ENCODE measurements at regions not wholly inside any gene's neighbourhood (a gene's known extent, or its start where the extent isn't known, plus 50 kb on each side); places are given as distances from the start of the nearest gene placed in this dataset.

DNA sequence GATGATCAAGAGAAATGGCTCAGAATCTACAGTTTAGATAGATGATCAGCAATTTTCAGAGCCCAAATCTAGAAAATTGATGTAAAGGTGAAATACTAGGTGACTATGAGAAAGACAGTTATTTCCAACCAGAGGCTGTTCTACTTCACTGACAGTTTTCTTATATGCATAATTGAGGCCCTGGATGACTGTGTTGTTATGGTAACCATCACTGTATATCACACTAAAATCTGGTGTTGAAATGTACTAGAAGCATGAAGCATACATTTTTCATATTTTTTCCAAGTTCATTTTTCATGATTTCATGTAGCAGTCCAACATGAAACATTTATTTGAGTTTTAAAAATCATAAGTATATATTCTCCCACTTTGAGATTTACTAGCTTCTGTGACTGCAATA is 87.4 kb downstream of the ATXN3L start:
- TF ChIP-seq, protein P1, sequence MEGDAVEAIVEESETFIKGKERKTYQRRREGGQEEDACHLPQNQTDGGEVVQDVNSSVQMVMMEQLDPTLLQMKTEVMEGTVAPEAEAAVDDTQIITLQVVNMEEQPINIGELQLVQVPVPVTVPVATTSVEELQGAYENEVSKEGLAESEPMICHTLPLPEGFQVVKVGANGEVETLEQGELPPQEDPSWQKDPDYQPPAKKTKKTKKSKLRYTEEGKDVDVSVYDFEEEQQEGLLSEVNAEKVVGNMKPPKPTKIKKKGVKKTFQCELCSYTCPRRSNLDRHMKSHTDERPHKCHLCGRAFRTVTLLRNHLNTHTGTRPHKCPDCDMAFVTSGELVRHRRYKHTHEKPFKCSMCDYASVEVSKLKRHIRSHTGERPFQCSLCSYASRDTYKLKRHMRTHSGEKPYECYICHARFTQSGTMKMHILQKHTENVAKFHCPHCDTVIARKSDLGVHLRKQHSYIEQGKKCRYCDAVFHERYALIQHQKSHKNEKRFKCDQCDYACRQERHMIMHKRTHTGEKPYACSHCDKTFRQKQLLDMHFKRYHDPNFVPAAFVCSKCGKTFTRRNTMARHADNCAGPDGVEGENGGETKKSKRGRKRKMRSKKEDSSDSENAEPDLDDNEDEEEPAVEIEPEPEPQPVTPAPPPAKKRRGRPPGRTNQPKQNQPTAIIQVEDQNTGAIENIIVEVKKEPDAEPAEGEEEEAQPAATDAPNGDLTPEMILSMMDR (IDR thresholded peaks at IDR 0.05; ENCODE audit: extremely low read depth, insufficient read depth, missing control alignments), result no peak
- in situ Hi-C loops (cut with MboI; ENCODE audit: low pct_unique_long_range_greater_than_20kb, low sequenced_read_pairs, unreplicated experiment), result no loop called here
- no peak for DNase-seq (ENCODE audit: low spot score)

DNA sequence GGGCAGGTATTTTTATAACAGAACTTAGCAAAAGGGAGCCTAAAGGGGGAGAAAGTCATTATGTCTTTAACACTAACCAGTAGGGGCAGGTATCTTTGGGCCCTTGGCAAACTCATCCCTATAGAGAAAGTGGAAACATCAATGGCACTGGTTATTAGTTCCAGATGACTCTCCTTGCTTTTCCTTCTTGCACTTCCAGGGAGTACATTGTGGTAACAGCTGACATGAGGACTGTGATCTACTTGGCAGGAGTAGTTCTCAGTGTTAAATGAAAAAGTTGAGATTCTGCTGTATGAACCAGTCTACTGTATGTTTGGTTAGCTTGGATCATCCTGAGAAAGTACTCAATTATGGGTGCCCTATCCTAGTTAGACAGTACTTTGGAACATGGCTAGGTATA is 93.6 kb downstream of the ATXN3L start:
- TF ChIP-seq, protein P1 (IDR thresholded peaks at IDR 0.05; ENCODE audit: extremely low read depth, insufficient read depth, missing control alignments), result no peak
- in situ Hi-C loops (cut with MboI; ENCODE audit: low pct_unique_long_range_greater_than_20kb, low sequenced_read_pairs, unreplicated experiment), result no loop called here
- DNase-seq (ENCODE audit: low spot score), result no peak

DNA sequence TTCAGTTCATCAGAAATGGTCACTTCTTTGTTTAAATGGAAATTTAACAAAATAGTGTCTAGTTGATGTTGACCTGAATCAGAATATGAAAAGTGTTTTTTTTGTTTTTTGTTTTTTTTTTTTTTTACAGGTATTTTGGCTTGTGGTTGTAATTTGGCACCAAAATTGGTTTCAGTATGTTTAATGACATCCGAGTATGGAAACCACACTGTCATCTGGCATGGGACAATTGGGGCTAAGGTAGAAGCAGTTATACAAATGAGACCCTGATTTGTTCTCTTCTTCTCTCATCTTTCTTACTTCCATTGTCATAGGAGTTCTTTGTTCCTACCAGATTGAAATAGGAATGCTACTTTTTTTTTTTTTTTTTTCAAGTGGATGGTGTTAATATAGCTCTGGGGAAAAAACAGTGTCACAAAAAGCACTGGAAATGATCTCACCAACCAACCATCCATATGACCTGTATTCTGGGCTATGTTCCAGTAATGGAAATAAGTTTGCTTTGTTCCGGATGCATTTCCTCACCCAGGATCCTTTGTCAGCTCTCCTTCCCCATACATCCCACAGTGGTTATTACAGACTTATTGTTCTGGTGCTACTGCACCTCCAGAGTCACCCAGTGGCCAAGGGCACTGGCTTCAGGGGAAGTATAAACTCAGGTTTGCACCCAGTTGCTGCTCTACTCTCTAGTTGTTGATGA is 95.8 kb downstream of the ATXN3L start:
- TF ChIP-seq, protein P1 (IDR thresholded peaks at IDR 0.05; ENCODE audit: extremely low read depth, insufficient read depth, missing control alignments), result no peak
- no peak for DNase-seq (ENCODE audit: low spot score)
- in situ Hi-C loops (cut with MboI; ENCODE audit: low pct_unique_long_range_greater_than_20kb, low sequenced_read_pairs, unreplicated experiment), result no loop called here

DNA sequence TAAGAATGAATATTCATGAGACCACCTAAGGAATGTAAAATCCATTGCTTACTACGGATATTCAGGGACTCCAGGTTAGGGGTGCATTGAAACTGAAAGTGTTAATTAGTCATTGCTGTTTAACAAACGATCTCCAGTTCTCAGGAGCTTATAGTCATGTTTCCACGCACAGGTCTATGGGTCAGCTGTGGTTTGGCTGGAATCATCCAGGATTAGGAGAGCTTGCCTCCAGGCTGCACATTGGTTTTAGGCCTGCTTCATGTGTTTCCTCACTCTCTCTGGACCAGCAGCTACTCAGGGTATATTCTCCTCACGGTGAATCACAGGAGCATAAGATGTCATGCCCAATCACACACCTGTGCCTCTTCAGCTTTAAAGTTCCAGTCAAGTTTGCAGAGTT is 98.9 kb downstream of the ATXN3L start:
- TF ChIP-seq, protein P1 (IDR thresholded peaks at IDR 0.05; ENCODE audit: extremely low read depth, insufficient read depth, missing control alignments), result no peak
- no peak for DNase-seq (ENCODE audit: low spot score)

DNA sequence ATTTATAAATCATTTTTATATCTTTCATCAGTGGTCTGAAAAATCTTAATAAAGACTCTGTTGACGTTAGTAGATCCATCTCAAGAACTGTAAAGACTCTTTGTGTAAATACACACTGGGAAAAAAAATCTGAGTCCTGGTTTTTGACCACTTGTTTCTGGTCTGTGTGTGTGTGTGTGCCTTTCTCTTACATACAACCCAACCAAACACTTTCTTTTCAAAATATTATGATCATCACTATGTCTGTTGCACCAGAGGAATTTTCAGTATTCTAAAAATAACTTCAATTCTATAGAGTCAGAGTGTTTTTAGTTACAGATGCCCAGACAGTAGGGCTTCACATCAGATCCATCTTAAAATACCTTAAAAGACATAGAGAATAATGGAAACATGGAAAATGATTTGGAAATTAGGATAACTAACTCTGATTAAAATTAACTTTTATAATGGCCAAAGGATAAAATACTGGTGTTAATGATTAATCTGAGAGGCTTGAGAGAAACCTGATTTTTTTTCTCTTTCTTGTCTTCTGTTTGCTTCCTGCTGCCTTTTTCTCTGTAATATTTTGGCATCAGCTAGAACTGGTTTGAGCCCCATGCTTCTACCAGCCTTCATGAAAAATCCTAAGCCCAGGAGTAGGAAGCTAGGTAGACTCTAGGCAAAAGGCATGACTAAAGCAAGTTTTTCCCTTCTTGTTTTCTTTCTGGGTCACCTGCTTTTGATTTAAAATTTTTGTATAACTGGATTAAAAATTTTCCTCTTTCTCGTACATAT is 99.7 kb downstream of the ATXN3L start:
- TF ChIP-seq, protein P1 (IDR thresholded peaks at IDR 0.05; ENCODE audit: extremely low read depth, insufficient read depth, missing control alignments), result no peak
- no peak for DNase-seq (ENCODE audit: low spot score)
- in situ Hi-C loops (cut with MboI; ENCODE audit: low pct_unique_long_range_greater_than_20kb, low sequenced_read_pairs, unreplicated experiment), result no loop called here

More for the DNA sequence above, 98.9 kb downstream of the ATXN3L start:
- in situ Hi-C loops (cut with MboI; ENCODE audit: low pct_unique_long_range_greater_than_20kb, low sequenced_read_pairs, unreplicated experiment), result no loop called here

DNA sequence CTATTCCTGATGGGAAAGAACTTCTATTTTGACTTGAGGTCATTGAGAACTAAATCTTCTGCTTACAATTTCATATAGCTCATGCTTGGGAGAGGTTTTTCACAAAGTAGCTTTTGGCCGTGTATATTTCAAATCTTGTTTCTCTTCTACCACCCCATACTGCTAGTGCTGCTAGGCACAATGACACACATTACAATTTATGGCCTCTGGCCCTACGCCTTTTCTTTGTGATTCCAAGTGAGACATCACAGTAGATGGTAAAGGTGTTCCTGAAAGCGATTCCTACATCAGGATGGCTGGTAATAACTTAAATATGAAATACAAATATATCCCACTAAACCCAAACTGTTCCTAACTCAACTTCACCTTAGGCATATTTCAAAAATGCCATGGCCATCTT is 101.1 kb downstream of the ATXN3L start:
- DNase-seq (ENCODE audit: low spot score), result no peak
- TF ChIP-seq, protein P1 (IDR thresholded peaks at IDR 0.05; ENCODE audit: extremely low read depth, insufficient read depth, missing control alignments), result no peak
- in situ Hi-C loops (cut with MboI; ENCODE audit: low pct_unique_long_range_greater_than_20kb, low sequenced_read_pairs, unreplicated experiment), result no loop called here
